T47D (cell line): ENCODE measurements at regions not wholly inside any gene's neighbourhood (a gene's known extent, or its start where the extent isn't known, plus 50 kb on each side); places are given as distances from the start of the nearest gene placed in this dataset.

Experiments
- DNase-seq, 2 experiments: peaks; one replicate each; pipeline versions ENCODE4 v3.0.0 to v3.0.0-alpha.2; 2011 to 2012; ENCODE audit warnings: low read depth in 1 of 2, low spot score in 1 of 2
- JUND ChIP-seq: IDR thresholded peaks from 2 replicates; pipeline ENCODE4 v1.6.1; 2012; ENCODE audit warnings: low read depth
- in situ Hi-C: cut with HindIII; loops from 2 replicates; pipeline ENCODE4 v1.10.0; 2016; ENCODE audit warnings: low sequenced_read_pairs, low pct_unique_long_range_greater_than_20kb

DNA sequence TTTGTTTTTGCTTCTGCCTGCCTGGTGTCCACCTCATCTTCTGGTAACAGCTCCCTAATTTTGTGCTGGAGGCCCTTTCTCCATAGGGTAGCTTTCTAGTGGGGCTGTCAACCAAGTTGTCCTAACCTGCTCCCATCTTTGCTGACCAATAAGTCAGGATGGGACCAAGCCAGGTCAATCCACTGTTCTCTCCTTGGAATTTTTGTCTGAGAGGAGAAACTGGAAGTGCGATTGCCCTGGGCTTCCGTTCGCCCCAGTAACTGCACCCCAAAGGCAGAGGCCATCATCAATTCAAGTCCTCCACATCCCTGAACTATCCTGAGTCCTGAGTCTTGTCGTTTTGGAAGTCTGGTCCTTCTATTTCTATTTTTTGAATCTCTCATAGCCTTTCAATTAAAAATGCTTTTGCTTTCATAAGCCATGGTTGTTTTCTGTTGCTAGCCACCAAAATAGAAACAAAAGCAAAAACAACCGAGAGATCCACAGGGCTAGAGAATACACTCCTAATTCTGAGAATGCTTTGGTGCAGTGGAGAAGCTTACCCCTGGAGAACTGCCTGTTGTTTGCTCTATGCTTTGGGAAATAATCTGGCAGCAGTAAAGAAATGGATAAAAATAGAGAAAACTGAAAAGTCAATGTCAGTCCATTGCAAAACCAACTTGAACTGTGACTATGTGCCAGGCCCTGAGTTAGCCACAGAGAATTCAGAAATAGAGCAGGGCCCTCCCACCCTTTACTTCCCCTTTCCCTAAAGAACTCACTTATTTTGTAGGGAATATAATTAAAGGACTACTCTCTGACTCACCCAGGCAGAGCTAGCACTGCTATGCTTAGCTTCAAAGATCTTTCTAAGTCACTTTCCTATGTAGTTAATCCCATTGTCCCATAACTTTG lies 368.1 kb downstream of the CXCL12 start:
- TF ChIP-seq JUND: no peak
- in situ Hi-C loops: no loop called here
- no peak for DNase-seq

DNA sequence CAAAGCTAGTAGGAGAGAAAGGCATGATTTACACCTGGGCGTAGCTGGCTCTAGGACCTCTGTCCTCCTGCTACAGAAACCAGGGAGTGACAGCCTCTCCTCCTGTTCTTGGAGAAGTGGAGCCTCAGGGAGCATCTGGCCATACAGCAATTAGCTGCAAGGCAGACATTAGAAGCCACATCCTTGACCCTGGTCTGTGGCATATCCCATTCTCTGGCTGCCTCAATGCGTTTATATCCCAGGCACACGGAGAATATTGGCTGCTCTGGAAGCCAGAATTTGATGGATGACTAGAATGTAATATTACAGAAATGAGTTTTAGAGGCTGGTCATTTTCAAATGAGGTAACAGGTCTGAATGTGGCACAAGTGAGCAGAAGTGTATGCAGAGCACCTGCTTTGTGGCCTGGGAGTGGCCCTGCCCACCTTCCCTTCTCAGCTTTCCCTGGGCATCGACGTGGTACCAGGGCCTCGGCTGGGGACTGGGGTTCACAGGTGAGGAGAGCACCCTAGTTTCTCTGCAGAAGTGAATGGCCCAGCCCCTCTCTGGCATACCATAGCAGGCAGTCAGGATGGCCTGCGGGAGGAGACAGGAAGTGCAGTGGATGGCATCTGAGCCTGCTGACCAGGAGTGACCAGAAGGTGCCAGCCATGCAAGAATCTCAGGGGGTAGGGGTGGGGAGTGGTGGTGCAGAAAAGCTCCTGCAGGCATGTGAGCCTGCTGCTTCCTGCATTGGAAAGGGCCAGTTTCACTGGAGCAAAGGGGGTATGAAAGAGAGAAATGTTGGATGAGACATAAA lies 367.2 kb upstream of the ZNF32 start:
- TF ChIP-seq JUND: no peak
- in situ Hi-C loops: no loop called here
- no peak for DNase-seq

DNA sequence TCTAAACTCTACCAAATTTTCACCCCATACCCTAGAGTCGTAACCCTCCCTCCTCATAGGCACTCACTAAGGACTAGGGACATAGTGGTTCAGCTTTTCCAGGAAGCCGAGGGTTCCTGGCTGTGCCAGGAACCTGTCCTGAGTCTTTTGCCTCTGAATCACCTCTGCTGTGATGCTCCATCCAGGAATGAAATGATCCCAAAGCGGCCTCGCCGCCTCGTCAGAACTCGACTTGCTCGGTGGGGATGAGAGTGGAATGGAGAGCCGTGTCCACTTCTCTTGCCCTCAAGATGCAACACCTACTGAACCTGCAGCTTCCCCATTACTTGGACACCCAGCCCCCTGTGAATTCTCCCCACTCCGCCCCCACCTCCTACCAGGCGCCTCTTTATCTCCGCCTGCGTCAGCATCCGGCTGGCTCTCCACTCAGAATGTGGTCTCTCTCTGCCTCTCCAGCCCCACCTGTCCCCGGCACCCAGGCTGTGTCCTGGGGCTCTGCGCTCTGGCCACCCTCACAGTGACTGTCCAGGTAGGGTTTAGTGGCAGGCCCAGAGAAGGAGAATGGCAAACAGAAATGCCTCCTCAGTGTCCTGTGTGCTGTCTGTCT lies 366.1 kb upstream of the ZNF32 start:
- in situ Hi-C loops: no loop called here
- no peak for DNase-seq
- TF ChIP-seq JUND: no peak

DNA sequence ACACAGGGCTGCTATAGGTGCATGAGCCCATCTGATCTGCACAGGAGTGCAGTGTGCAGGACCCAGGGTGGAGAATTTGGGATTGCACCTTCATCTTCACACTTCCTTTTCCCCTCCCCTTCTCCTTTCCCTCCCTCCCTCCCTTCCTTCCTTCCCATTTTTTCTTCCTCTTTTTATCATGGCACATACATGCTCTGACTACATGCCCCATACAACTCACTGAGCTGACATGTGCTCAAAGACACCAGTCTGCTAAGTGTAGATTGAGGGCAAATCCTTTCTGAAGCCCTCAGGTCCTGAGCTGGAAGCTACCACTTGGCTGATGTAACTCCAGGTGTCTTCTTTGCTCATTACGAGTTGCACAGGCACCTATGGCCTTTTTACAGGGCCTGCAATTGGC lies 365.3 kb upstream of the ZNF32 start:
- no peak for DNase-seq
- in situ Hi-C loops: no loop called here
- TF ChIP-seq JUND: no peak

DNA sequence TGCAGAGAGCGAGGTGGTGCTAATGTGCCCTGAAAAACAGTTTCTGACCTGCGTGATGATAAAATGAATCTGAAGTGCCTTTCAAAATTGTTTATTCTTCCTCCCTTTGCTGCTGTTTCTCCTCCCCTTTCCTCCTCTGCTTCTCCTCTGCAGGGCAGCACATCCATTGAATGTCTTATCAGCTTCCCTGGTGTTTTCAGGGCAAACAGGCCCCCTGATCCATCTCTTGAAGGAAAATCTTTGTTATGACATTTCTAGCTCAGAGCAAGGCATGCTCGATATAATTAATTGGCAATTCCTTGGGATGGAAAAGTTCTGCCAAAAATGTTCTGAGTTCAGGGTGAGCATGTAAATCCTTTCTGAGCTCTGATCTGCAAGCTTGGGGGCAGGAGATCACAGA lies 364.2 kb upstream of the ZNF32 start:
- in situ Hi-C loops: no loop called here
- DNase-seq: no peak
- no peak for TF ChIP-seq JUND

DNA sequence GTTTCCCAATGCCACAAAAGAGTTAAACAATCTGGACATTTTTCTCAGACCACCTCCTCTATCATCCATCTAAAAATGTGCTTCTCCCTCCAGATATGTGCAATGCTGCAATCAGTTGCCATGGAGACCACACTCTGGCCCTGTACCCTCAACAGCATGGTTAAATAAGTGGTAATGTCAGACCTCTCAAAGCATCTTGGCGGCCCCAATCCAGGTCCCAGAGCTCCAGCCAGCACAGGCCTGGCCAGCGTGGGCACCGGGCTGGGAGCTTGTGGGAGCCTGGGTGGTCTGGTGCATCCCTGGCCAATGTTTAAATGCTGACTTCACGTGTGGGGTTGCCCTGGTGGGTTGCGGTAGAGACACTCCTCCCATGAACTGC lies 362.9 kb upstream of the ZNF32 start:
- DNase-seq: no peak
- in situ Hi-C loops: no loop called here
- TF ChIP-seq JUND: no peak

DNA sequence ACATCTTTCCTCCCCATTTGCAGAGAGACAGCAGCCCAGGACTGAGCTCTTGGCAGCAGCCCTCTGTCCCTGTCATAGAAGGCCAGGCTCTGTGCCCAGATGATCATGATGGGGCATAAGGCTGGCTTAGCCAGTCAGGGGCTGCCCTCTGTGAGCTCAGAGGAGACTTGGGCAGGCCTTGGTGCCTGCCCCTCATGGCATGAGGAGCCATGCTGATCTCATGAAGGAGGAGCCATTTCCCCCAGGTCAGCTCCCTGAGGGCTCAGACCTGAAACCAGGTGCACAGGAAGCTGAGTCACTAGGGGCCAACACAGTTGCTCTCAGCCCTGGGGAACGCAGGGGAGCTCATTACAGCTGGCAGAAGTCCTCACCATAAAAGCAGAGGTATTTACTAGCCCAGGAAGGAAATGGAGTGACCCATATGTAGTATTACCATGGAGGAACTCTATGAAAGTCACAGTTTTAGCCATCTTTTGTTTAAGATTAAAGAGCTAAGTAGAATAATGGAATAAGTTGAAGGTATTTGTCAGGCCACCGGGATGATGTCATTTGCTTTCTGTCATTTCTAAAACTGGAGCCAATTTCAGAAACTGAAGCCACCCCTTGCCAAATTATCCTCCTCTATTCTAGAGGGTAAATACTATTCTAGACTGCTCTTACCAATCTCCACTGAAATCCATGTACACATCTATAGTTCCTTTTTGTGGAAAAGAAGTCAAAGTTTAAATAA lies 362.4 kb upstream of the ZNF32 start:
- no peak for DNase-seq

DNA sequence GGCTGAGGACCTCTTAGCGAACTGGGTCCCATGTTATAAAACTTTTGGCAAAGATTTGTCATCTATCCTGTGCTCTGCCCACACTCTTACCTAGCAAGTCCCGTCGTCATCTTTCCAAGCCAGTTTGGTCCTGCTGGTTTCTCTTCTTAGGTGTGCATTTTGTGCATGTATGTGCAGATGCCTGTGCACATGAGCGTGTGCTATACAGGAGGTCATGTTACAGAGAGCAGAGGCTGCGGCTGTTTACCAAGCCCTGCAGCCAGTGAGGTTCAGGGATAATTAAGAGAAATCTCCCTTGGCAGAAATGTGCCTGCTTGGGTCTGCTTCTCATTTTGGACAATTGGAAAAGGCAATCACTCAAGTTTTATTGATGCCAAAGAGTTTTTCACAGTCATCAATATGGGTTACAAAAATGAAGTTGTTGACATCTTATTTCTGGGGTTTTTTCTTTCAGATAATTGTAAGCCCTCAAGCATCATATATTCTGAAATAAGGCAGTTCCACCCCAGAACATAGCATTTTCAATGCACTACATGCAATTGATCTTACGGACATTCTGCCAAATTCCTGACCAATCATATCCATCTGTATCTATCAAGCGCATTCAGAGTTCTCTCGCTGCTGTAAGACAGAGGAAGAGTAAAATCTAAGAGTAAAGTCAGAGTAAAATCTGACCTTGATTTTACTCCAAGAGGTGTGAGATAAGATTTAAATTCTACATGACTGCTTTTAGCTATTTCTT lies 361.4 kb upstream of the ZNF32 start:
- in situ Hi-C loops: no loop called here
- no peak for TF ChIP-seq JUND

More for the DNA sequence above, 362.4 kb upstream of the ZNF32 start:
- TF ChIP-seq JUND: no peak
- in situ Hi-C loops: no loop called here

DNA sequence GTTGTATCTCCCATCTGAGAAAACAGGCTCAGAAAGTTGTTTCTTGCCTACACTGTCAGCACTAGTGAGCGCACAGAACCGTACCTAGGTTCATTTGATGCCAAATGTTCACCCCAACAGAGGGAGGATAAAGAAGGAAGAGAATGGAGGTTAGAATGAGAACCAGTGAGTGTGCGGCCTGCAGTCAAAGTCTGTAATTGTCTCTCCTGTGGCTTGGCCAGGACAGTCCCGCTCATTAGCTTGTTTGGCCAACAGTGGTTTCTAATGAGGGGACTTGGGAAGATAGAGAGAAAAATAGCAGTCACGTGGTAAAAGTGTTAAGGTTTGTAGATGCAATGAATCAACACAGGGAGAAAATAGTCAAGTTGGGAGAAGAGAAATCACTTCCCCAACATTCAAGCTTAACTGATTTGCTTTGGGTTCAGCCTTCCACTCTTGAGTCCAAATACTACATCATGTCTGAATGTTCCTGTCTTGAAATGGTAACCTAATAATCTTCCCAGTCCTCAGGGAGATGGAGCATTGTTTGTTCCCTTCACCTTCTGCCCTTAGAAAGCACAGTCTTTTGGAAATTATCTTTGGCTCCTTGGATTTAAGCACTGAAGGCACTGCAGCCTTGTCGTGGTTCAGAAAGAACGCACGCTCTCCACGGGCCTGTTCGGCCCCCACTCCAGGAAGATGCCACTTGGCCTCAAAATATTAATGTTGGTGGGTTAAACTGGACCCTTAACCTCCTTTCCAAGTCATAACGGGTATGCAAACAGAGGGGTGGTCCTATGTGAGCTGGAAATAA lies 360.4 kb upstream of the ZNF32 start:
- DNase-seq: no peak
- no peak for TF ChIP-seq JUND
- in situ Hi-C loops: no loop called here

More for the DNA sequence above, 361.4 kb upstream of the ZNF32 start:
- DNase-seq: no peak

DNA sequence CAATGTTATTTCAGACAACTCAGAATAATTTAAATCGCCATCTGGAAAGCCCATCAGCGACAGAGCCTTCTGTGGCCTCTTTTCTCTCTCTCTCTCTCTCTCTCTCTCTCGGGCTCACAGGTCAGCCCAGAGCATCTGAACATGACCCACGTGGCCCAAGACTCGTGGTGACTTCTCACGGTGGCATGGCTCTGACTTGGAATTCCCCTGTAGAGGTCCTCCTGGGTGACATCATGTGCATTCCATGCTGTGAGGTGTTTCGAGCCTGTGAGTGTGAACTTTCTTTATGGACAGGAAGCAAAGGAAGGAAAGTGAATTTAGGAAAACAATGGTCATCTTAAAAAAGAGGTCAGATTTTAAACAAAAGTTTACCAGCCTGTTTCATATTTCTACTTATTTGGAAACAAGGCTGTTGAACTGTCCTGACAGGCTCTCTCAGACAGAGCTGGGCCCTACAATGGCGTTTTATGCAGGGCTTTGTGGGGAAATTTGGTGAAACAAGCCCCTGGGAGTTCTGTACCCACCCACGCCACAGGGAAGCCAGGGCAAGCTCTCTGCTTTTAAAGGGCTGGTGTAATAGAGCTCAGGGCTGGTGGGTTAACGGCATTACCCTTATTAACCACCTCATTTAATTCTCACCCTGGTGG lies 359.7 kb upstream of the ZNF32 start:
- in situ Hi-C loops: no loop called here
- no peak for DNase-seq
- no peak for TF ChIP-seq JUND

DNA sequence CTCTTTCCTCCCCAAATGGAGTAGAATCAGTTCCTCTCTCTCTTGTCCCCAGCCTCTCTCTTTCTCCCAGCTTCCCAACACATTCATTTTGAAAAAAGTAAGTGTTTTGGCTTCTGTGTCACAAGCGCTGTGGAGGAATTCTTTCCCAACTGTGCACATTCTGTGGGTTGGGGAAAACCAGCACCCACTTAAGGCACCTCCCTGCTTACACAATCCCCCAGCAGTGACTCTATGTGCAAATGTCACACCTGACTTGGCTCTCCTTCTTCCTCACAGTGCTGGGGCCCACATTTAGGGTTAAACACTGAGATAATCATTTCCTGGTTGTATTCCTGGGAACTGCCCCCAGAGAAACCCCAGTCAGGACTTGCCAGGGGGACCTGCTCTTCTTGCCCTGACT lies 358.1 kb upstream of the ZNF32 start:
- no peak for DNase-seq
- in situ Hi-C loops: no loop called here
- no peak for TF ChIP-seq JUND
